GM19467 (cell line): ENCODE measurements at regions not wholly inside any gene's neighbourhood (a gene's known extent, or its start where the extent isn't known, plus 50 kb on each side); places are given as distances from the start of the nearest gene placed in this dataset.

ENCODE experiments used
- ATAC-seq: cut with Tn5 transposase; IDR thresholded peaks from one replicate; pipeline ENCODE4 v1.9.1; 2021; ENCODE audit warnings: mild to moderate bottlenecking, moderate library complexity; ENCODE audit not compliant: unreplicated experiment

DNA sequence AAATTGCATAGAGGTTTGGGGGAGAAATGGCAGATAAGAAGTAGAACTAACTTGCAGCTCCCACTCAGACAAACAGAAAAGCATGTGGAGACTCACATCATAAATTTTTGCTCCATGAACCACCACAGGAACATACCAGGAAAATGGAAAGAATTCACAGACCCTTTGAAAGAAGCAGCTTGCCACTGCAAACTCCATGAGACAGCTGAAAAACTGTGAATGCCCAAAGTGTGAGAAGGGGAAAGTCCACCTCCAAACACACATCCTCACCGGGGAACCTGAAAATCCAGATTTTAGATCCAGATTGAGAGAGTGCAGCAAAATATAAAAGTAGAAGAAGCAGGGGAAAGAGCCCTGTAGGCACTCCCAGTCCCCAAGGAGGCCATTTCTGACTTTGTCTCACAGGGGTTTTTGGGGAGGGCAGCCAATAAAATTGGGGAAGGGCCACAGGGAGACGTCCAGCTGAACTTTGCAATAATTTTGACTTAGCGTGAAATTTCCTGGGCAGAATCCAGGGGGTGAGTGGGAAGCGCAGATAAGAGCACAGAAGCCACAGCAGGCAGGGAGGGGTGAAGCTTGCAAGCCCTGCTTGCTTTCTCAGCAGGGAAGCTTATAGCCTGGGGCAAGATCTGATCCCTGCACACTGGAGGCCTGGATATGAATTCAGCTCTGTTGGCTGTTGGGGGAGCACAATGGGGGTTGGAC, 183.4 kb upstream of the UBE2E2 start:
- ATAC-seq, result no peak

DNA sequence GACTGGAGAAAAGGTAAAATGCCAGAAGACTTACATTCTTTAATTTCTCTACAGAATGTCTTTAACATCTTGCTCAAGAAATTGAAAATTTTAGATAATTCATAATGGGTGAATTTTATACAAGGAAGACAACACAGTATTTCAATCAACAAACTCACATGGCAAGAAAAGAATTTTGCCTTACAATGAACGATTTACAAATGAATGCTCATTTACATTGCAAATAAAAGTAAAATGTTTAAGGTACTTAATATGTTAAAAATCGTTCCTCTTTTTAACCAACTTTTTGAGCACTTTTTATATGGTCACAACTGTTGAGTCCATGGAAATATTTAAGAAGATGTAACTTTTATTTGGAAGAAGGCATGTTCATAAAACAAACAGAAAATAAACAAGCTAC, 174.8 kb upstream of the UBE2E2 start:
- ATAC-seq, result no peak

DNA sequence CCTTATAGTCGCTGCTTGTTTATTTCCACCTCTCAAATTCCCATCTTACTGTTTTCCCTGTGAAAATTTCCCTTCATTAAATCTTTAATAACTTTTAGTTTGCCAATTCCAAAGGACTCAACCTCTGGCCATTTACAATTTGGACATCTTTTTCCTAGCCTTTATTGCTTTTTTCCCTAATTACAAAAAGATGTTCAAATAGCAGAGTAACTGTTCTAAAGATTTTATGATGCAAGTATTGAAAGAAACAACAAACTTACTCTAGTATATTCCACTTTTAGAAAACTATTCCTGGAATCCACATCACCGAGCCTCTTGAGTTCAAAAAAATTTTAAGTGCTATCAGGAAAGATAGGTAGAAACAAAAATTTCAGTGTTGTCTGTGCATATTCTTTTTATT, 174.1 kb upstream of the UBE2E2 start:
- ATAC-seq, result no peak

DNA sequence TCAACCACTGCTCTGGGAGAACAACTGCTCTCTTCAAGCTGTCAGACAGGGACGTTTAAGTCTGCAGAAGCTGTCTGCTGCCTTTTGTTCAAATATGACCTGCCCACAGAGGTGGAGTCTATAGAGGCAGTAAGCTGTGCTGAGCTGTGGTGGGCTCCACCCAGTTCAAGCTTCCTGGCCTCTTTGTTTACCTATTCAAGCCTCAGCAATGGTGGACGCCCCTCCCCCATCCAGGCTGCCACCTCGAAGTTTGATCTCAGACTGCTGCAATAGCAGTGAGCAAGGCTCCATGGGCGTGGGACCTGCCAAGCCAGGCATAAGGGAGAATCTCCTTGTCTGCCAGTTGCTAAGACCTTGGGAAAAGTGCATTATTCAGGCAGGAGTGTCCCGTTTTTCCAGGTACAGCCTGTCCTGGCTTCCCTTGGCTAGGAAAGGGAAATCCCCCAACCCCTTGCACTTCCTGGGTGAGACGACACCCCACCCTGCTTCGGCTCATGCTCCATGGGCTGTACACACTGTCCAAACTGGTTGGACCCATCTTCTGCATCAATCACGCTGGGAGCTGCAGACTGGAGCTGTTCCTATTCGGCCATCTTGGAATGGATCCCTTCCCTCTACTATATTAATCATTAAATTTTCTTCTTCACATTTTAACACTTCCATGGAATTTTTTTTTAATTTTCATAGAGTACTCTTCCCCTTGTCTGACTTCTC, 167.0 kb upstream of the UBE2E2 start:
- ATAC-seq, result no peak

DNA sequence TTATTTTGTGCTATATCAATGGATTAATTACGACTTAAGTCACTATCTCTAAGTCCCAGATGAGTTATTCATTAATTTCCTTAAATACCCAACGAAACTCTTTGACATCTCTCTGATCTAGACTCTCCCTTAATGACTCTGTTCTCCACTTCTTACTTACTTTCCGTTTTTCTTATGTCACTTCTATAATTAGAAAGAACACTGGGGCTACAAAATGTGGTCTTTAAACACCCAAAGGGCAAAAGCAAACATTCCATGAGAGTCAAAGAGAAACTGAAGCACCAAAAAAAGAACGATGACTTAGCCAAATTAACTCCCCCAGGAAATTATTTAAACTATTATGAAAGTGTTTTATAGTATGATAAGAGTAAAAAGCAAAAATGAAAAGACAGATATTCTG, 166.4 kb upstream of the UBE2E2 start:
- ATAC-seq, result peak; percentile 67

DNA sequence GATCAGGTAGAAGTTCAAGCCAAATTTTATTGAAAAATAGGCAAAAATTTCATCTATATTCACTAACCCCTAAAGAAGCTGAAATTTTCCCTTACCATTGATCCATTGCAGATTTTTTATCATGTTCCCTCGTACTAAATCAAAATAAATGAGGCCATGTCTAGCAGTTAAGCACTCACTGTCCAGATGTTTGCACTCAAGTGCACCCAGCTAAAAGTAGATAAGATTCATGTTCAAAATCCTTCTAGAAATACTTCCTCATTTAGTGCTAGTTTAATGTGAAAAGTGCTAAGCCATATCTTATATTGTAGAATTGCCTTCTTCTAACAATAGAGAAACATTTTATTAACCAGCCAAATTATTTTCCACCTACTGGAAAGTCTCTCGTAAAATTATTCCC, 164.7 kb upstream of the UBE2E2 start:
- ATAC-seq, result no peak

DNA sequence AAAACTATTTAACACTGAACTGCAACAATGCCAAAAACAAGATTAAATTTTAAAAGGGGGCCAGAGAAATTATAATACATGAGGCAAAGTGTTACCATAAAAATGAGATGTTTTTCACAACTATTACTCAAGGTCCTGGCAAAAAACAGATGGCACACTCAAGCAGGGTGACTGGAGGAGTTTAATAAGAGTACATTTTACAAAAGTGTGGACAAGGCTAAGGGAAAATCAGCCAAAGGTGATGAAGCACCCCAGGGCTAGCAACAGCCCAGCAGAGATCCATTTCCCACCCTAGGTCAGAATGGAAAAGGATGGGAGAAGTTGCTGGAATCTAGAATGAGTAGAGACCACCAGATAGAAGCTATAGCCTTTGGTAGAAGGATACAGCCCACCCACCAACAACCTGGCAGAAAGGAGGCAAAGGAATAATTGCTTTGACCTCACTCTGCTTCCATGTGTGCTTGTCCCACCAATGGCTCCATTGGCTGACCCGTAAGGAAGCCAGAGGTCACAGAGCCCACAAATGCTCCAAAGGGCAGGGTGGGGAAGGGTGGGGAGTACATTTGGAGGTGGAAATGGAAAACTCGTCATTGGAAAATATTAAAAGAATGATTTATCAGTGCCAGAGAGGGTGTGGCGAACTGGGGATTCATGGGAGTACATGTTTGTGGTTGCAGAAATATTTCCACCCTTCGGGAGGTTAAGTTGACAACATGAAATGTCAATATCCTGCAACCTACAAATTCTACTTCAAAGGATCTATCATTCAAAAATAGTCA, 161.0 kb upstream of the UBE2E2 start:
- ATAC-seq, result no peak

DNA sequence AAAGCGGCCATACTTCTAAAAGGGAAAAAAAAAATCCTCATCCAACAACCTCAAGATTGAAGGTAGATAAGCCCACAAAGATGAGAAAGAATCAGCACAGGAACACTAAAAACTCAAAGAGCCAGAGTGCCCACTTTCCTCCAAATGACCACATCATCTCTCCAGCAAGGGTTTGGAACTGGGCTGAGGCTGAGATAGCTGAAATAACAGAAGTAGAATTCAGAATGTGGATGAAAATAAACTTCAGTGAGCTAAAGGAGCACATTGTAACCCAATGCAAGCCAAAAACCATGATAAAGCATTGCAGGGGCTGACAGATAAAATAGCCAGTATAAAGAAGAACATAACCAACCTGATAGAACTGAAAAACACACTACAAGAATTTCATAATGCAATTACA, 158.7 kb upstream of the UBE2E2 start:
- no peak for ATAC-seq

DNA sequence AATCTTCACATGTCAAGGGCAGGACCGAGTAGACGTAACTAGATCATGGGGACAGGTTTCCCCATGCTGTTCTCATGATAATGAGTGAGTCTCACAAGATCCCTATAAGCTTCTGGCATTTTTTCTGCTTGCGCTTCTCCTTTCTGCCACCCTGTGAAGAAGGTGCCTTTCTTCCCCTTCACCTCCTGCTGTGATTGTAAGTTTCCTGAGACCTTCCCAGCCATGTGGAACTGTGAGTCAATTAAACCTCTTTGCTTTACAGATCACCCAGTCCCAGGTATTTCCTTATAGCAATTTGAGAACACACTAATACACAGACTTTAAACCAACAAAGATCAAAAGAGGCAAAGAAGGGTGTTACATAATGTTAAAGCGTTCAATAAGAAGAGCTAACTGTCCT, 156.6 kb upstream of the UBE2E2 start:
- ATAC-seq, result no peak

DNA sequence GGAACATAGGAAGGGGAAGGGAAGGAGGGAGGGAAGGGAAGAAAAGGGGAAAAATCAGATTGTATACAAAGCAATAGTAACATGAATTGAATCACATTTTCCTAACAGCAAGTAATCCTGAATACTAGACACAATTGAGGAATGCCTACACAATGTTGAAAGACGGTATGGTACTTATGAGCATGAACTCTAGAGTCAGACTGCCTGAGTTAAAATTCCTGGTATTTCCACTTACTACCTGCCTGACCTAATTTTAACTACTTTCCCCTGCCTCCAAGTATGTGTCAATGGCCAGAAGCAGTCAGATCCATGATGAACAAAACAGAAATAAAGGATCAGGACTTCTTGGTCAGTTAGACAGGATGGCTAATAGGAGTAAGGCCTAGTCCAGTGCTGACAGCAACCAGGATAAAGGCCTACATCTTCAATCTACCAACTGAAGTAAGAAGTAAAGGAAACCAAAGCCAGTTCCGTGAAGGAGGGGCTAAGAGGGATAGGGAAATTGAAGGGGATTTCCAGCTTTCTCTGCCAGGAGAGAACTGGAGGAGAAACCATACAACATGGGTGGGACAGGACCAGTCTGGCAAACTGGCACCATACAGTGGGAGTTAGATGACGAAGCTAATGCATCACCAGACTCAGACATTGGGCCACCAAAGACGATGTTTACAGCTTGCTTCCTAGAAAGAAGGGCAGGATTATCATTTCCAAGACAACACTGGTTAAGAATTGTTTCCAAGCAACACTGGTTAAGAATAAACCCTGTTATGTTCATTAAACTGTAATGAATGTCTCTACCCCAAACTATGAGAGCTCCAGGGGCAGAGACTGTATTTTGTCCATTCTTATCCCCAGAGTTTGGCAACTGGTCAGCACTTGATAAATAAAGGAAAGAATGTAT, 151.6 kb upstream of the UBE2E2 start:
- ATAC-seq, result no peak

DNA sequence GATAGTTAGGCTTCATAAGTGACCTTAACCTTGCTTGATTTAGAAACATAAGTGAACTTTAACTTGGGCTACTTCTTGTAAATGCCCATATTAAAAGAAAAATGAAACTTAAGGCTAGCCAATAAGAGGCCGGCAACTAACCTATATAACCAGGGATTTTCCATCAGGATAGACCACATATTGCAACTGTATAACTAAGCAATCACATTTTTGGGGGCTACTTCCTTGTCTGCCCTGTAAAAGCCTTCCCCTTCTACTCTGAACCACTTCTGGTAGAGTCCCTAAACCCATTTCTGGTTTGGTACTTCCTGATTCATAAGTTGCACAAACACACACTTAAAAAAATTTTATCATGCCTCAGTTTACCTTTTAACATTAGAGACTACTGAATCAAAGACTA, 150.9 kb upstream of the UBE2E2 start:
- no peak for ATAC-seq

DNA sequence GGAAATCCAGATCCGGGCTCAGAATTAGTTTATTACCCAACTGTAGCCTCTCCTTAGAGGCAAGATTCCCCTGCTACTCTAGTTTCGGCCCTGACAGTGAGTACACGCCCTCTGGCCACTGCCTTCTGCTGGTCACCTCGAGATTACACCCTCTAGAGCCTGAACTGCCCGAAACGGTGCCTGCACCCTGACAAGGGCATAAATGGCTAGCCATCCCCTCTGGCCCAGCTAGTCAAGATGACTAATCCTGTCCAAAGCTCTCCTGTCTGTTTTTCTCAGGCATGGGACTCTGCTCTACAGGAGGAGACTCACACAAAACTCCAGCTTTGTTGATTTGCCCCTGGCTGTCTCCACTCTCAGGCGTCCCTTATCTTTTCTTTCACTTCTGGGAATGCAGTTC, 150.5 kb upstream of the UBE2E2 start:
- no peak for ATAC-seq

DNA sequence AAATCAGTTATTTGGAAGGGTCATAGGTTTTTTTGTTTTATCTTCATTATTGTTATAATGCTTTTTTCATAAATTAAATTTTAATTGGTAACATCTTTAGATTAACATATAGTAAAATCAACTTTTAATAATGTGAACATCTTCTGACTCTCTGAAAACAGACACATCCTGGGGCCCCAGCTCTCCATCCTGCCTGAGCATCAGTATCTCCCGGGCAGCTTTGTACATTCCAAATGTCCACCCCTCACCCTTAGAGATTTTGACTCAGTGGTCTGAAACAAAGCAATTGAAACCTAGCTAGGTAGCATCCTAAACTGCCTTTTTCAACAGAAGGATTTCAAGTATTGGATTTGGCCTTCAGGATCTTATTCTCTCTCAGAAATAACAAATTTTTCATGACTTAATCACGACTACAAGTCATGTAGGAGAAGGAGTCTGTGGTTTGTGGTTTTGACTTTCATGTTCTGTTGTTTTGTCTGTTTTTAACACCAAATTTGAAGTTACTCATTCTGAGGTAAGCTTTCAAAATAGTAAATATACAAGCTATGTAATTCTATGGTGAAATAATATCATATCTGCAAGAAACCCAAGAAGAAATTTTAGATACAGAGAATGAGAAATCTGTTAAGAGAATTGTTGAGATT, 147.3 kb upstream of the UBE2E2 start:
- peak; percentile 58 for ATAC-seq

DNA sequence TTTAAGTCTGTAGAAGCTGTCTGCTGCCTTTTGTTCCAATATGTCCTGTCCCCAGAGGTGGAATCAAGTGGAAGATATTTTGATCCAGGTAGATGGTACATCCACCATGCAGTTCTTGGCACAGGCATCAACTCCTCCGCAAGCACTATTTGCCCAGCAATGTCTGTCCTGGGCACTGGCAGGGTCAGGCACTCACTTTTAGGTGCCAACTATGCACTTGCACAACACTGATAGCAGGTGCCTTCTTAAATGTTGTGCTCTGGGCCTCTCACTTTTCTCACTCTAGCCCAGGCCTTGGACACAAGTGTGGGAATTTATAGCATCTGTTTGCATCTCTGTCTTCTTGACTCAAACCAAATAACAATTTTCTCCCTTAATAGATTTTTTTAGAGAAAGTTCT, 140.5 kb upstream of the UBE2E2 start:
- ATAC-seq, result no peak

DNA sequence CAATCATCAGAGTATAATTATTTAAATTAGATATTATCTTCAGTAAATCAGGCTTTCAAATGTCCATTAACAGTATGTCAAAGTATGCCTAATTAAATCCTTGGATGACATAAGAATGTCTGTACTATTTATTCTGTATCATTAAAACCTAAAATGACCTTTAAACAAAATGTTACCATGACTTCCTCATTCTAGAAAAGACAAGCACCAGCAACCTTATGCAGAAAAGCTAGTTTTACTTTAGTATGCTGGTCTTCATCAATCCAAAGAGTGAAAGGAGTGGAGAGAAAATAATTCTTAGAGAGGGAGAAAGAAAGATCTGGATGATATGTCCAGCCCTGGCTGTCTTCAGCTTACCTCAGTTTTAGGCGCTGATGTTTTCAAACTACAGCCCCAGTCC, 140.1 kb upstream of the UBE2E2 start:
- ATAC-seq, result no peak

DNA sequence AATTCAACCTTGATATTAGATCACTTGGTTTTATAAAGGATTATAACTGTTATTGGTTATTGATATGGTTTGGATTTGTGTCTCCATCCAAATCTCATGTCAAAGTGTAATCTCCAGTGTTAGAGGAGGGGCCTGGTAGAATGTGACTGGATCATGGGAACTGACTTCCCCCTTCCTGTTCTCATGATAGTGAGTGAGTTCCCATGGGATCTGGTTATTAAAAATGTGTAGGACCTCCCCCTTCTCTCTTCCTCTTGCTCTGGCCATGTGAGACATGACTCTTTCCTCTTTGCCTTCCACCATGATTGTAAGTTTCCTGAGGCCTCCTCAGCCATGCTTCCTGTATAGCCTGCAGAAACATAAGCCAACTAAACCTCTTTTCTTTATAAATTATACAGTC, 136.0 kb upstream of the UBE2E2 start:
- ATAC-seq, result no peak

DNA sequence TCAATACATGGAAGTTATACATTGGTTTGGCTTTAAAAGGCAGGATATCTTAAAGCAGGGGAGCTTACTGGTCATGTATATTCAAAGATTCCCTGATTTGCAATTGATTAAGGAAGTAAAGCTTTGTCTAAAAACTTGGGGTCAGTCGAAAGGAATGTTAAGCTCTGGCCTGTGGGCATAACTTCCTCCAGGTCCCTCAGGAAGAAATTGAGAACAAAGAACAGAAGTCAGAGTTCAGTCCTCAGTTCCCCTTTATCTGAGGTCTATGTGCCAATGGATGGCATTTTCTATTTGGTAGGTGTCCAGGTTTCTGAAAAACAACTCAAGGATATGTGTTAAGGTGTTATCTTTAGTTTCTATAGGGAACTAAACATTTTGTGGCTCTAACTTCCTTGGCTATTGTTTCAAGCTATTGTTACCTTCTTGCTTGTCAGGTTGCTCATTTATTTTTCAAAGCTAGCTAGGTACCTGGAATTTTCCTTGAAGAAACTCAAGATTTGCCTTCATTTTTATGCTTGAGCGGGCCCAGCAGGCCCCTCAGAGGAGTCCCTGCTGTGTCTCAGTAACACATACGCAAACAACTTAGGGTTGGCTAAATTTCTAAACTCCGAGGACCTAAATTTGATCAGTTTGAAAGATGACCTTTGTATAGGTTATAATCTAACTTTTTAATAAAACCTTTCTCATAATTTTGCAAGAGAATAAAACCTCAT, 135.0 kb upstream of the UBE2E2 start:
- no peak for ATAC-seq

DNA sequence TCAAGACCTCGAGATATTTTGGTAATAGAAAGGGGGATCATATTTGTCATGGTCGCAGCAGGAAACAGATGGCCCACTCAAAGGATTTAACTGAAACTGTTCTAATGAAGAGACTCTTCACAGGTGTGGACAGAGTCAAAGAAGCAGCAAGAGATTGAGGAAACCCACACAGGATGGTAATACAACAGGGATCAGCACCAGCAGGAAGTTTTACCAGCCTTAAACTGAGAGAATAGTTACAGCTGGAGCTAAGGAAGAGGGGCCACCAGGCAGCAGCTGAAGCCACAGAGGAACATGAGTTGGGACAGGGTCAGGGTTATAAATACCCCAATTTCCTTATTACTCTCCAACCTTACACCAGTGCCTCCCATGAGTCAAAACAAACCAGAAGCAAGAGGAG, 131.8 kb upstream of the UBE2E2 start:
- ATAC-seq, result peak; percentile 22

DNA sequence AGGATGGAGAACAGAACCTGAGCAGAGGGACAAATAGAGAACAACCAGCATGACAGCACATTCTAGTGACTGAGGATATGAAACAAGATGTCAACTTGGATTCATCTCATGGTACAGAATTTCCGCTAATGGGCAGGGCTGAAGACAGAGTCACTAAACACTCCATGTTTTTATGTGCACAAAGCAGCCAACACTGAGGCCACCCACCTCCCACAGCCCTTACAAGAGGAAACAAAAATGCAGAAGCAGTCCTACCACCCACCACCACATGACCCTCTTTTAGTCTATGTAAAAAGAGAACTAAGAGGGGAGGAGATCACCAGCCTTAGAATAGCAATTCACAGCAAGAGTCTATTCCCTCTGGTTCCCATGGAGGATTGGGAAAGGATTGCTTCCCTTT, 131.4 kb upstream of the UBE2E2 start:
- peak; percentile 55 for ATAC-seq

DNA sequence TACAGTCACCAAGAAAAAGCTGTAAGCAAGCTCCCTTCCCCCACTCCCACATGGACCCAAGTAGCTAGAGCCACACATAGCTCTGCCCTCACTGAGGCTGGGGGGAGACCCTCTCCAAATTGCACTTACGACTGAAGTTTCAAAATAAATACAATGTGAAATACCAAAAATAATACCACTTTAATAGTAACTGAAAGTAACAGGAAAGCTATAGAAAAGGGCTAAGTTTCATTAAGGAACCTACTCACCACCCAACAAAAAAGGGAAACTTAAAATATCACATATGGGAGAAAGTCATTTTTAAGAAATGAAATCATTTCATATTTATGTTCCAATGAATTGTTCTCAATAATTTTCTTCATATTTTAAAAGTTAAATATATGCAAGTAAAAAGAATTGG, 130.4 kb upstream of the UBE2E2 start:
- ATAC-seq, result no peak
